HCT116 (cell line): ENCODE measurements at regions not wholly inside any gene's neighbourhood (a gene's known extent, or its start where the extent isn't known, plus 50 kb on each side); places are given as distances from the start of the nearest gene placed in this dataset.

Source experiments
- CTCF ChIP-seq, 3 experiments: fragments of 200-600 bp in 1 of 3; sonication (generic) in 1 of 3; IDR thresholded peaks in 2 of 3; conservative IDR thresholded peaks in 1 of 3; 2 replicates each; pipeline ENCODE4 v1.5.1; 2012 to 2017; ENCODE audit warnings: low read depth in 2 of 3, low read length in 2 of 3, antibody characterized with exemption in 1 of 3, borderline replicate concordance in 1 of 3, control low read depth in 1 of 3, mild to moderate bottlenecking in 1 of 3, mixed read lengths in 1 of 3, mixed run types in 1 of 3, moderate library complexity in 1 of 3; ENCODE audit not compliant: insufficient read depth in 1 of 3
- EZH2 ChIP-seq: fragments of 200-600 bp; sonication (generic); IDR thresholded peaks from 2 replicates; pipeline ENCODE4 v1.6.1; 2017; ENCODE audit warnings: antibody characterized with exemption, mixed run types

- TF ChIP-seq EZH2: no peak
- no peak for TF ChIP-seq CTCF (IDR thresholded peaks at IDR 0.05 in 2 of 3, conservative IDR thresholded peaks at IDR 0.05 in 1 of 3; ENCODE audit: borderline replicate concordance in 1 of 3, insufficient read depth in 1 of 3, low read depth in 2 of 3, low read length in 2 of 3)
Measured at GRCh38 chr3:135629701-135630408, 335.7 kb upstream of the PPP2R3A start.
